Prostate gland (tissue), 2 donors: ENCODE measurements at regions not wholly inside any gene's neighbourhood (a gene's known extent, or its start where the extent isn't known, plus 50 kb on each side); places are given as distances from the start of the nearest gene placed in this dataset.

Source experiments
- DNase-seq: peaks from one replicate; pipeline ENCODE4 v3.0.0-alpha.2; 2019; ENCODE audit warnings: low spot score
- H3K27ac ChIP-seq, 2 donors: fragments of 200-600 bp; sonication (generic); 2 replicates each; pipeline ENCODE4 v1.5.1; 2017 to 2019
- H3K27me3 ChIP-seq: fragments of 200-600 bp; sonication (generic); replicated peaks from 2 replicates; pipeline ENCODE4 v1.5.1; 2019; ENCODE audit not compliant: insufficient read depth
- H3K36me3 ChIP-seq, 2 donors: fragments of 200-600 bp; sonication (generic); 1 replicate in 1 of 2; 2 replicates in 1 of 2; pipeline versions ENCODE4 v1.5.1 to v1.8.1; 2017 to 2019
- H3K4me1 ChIP-seq: fragments of 200-600 bp; sonication (generic); replicated peaks from 2 replicates; pipeline ENCODE4 v1.5.1; 2019
- H3K4me3 ChIP-seq, 2 donors: fragments of 200-600 bp; sonication (generic); 2 replicates each; pipeline ENCODE4 v1.5.1; 2017 to 2019
- H3K9me3 ChIP-seq: fragments of 200-600 bp; sonication (generic); 2 replicates; pipeline ENCODE4 v1.5.1; 2017
- CTCF ChIP-seq, 4 experiments: fragments of 200-600 bp in 2 of 4; fragments of 450-650 bp in 2 of 4; sonication (generic) in 2 of 4; IDR thresholded peaks; 1 replicate in 3 of 4; 2 replicates in 1 of 4; pipeline ENCODE4 v1.5.1; 2016 to 2019; ENCODE audit warnings: antibody characterized with exemption in 4 of 4, mild to moderate bottlenecking in 2 of 4, moderate library complexity in 2 of 4
- POLR2A ChIP-seq: fragments of 450-650 bp; IDR thresholded peaks from one replicate; pipeline ENCODE4 v1.6.1; 2016; ENCODE audit warnings: antibody characterized with exemption, mild to moderate bottlenecking
- POLR2AphosphoS5 ChIP-seq: sonication (generic); formaldehyde crosslinking; IDR thresholded peaks from one replicate; pipeline ENCODE4 v1.6.1; 2017; ENCODE audit warnings: antibody characterized with exemption
- WGBS: methylation state at CpG from one replicate; pipeline ENCODE4 v1.1.5; 2018; 5-methylcytosine and 5-hydroxymethylcytosine counted together
- intact Hi-C: fragments of 100-400 bp; cut with DNase I; formaldehyde crosslinking; loops from one replicate; pipeline ENCODE4 v1.14.2; 2022

- no peak overlapping the region for H3K27ac ChIP-seq
- no peaks in the 10 kb centered on the region for H3K9me3 ChIP-seq
- H3K4me3 ChIP-seq, result no peak overlapping the region
- TF ChIP-seq POLR2AphosphoS5 (no peak), CTCF (IDR thresholded peaks at IDR 0.05) (no peak), POLR2A (no peak)
- no peaks in the 10 kb centered on the region for H3K27me3 ChIP-seq
- no peaks in the 10 kb centered on the region for H3K4me1 ChIP-seq
- H3K36me3 ChIP-seq, result no peaks in the 10 kb centered on the region
- no peak for DNase-seq
- intact Hi-C loops, result no loop called here
These were observed 206.6 kb downstream of the MAT2B start for GRCh38 chr5:163712011-163712410.

GRCh38 chr5:163718272-163718671 lies 212.9 kb downstream of the MAT2B start:
- Histone ChIP-seq H3K4me3 (no peak overlapping the region), H3K9me3 (no peaks in the 10 kb centered on the region), H3K27me3 (no peaks in the 10 kb centered on the region), H3K36me3 (no peaks in the 10 kb centered on the region), H3K27ac (no peak overlapping the region), H3K4me1 (no peaks in the 10 kb centered on the region)
- WGBS, result 51% methylated on average over 5 of the region's 5 CpGs
- TF ChIP-seq POLR2A (no peak), CTCF (IDR thresholded peaks at IDR 0.05) (no peak), POLR2AphosphoS5 (no peak)
- intact Hi-C loops, result no loop called here
- no peak for DNase-seq

- TF ChIP-seq POLR2A, result no peak
- no peak for TF ChIP-seq CTCF (IDR thresholded peaks at IDR 0.05)
- no peak for TF ChIP-seq POLR2AphosphoS5
- no peak for DNase-seq
- WGBS, result 69% methylated on average over 3 of the region's 3 CpGs
- Histone ChIP-seq H3K9me3 (no peaks in the 10 kb centered on the region), H3K4me3 (no peak overlapping the region), H3K27me3 (no peaks in the 10 kb centered on the region), H3K4me1 (no peaks in the 10 kb centered on the region), H3K27ac (no peak overlapping the region), H3K36me3 (no peaks in the 10 kb centered on the region)
- intact Hi-C loops, result no loop called here
These were observed 218.9 kb downstream of the MAT2B start for GRCh38 chr5:163724305-163724704.

DNA sequence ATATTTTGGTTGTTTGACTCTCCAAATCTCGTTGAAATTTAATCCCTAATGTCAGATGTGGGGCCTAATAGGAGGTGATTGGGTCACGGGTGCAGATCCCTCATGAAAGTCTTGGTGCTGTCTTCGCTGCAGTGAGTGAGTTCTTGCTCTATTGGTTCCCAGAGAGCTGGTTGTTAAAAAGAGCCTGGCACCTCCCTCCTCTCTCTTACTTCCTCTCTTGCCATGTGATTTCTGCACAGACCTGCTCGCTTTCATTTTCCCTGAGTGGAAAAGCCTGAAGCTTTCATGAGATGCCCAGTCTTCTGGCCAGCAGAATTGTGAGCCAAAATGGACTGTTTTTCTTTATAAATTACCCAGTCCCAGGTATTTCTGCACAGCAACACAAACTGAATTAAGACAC lies 221.6 kb downstream of the MAT2B start:
- H3K9me3 ChIP-seq, result no peaks in the 10 kb centered on the region
- WGBS, result 73% methylated on average over 4 of the region's 4 CpGs
- no peak for DNase-seq
- H3K4me3 ChIP-seq, result no peak overlapping the region
- H3K27ac ChIP-seq, result no peak overlapping the region
- H3K27me3 ChIP-seq, result no peaks in the 10 kb centered on the region
- no peak for TF ChIP-seq CTCF (IDR thresholded peaks at IDR 0.05)
- no peak for TF ChIP-seq POLR2A
- TF ChIP-seq POLR2AphosphoS5, result no peak
- no peaks in the 10 kb centered on the region for H3K36me3 ChIP-seq
- intact Hi-C loops, result no loop called here
- no peaks in the 10 kb centered on the region for H3K4me1 ChIP-seq

- intact Hi-C loops, result no loop called here
- no peaks in the 10 kb centered on the region for H3K36me3 ChIP-seq
- H3K27ac ChIP-seq, result no peak overlapping the region
- H3K4me1 ChIP-seq, result no peaks in the 10 kb centered on the region
- H3K4me3 ChIP-seq, result no peak overlapping the region
- TF ChIP-seq POLR2AphosphoS5, result no peak
- no peak for TF ChIP-seq POLR2A
- DNase-seq, result no peak
- 29% methylated on average over 5 of the region's 5 CpGs for WGBS
- no peaks in the 10 kb centered on the region for H3K27me3 ChIP-seq
- H3K9me3 ChIP-seq, result no peaks in the 10 kb centered on the region
These were observed 224.9 kb downstream of the MAT2B start for GRCh38 chr5:163730206-163730756.
